Stimulated activated CD4-positive, alpha-beta T cell treated with anti-CD3 and anti-CD28 coated beads, TNF-alpha, amount 100 ng/mL, for 48 hours (primary cell): ENCODE measurements at regions not wholly inside any gene's neighbourhood (a gene's known extent, or its start where the extent isn't known, plus 50 kb on each side); places are given as distances from the start of the nearest gene placed in this dataset.

Experiments
- DNase-seq, 3 donors: peaks; one replicate each; pipeline ENCODE4 v3.0.0-alpha.2; 2020; ENCODE audit warnings: low read depth in 3 of 3

GRCh38 chr13:80037505-80037888, 303.4 kb downstream of the SPRY2 start:
- no peak for DNase-seq

DNA sequence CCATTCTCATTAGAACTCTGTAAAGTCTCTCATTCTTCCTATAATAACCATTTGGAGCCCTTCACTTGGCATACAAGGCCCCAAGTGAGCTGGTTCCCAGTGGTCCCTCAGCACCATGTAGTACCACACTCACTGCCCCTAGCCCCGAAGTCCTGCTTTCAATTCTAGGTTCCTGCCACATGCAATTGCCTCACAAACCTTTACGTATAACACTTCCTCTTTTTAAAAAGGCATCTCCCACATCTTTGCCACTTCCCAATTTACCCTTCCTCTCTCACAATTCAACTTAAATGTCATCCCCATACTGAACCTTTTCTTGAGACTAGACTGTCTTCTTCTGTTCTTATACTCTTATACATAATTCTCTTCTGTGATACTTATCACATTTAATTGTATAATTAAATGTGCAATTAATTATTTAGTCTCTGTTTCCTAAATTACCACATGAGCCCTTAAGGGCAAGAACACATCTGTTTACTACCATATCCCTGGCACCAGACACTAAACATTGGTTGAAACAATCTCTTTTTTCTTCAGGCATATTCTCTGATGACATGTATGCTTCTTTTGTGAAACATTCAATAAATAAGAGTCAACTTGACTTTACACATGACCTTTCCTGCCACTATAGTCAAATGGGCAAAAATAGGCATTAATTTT, 304.0 kb downstream of the SPRY2 start:
- no peak for DNase-seq

DNA sequence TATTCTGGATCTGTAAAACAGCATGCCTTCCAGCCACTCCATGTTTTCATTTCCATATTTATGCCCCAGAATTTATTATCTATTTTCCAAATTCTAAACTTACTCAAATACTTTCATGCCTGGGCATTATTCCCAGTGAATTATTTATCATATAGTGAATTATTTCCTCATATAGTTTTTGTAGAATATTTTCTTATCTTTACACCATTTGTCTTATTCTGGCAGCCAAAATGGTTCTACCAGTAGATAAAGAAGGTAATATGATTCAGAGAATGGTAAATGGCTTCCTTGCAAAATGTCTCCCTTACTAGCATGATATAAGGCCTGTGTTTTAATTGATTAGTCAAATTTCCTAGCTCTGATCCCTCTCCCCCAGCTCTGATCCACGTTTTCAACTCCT, 305.8 kb downstream of the SPRY2 start:
- no peak for DNase-seq

DNA sequence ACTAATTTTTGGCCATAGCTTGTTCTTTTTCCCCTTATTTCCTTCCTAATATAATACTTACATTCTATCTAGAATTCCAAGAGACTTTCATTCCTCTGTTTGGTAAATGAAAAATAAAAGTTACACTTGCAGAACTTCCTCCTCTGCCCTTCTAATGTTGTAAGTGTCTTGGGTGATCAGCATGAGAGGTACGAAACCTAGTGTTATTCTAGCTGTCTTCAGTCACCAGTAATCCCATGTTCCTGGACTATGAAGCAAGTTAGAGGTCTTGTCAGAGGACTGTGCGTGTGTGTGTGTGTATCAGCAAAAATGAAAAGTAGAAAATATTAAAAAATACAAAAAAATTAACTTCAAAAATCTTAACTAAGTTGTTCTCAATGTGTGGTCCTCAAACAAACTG, 307.0 kb downstream of the SPRY2 start:
- DNase-seq: no peak

GRCh38 chr13:80033286-80033685, 307.6 kb downstream of the SPRY2 start:
- DNase-seq: no peak

DNA sequence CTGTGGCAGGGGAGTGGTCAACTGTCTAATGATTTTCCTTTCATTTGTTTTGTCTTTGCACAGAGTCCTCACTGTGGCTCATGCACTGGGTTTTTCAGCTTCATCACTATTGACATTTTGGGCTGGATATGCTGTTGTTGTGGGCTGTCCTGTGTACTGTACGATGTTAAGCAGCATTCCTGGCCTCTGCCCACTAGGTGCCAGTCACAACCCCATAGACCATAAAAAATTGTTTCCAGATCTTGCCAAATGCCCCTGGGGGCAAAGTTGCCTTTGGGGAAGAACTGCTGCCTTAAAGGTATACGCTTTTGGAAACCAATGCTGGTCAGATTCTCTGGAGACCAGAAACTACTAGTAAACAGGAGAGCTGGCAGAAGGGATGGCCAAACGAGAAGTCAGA, 310.4 kb downstream of the SPRY2 start:
- DNase-seq: no peak

DNA sequence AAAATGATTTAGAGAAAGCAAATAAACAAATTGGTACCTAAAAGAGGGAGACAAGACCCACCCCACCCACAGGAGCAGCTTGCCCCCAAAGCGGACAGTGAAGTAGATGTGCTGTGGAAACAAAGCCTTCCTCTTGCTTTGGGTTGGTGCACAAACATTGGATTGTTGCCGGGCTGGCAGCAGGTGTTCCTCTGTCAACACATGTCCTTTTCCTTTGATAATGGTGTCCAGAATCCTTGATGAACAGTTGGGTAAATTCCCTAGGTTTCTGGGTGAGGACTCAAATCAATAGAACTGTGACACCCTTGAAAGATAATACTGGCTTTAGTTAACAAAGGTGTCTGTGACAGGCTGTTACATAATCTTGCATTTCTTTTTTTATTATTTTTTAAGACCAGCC, 311.8 kb downstream of the SPRY2 start:
- no peak for DNase-seq

- DNase-seq: no peak
Measured at GRCh38 chr13:80022146-80022545, 318.8 kb downstream of the SPRY2 start.

GRCh38 chr13:80012251-80012650, 328.7 kb downstream of the SPRY2 start:
- DNase-seq: no peak

- DNase-seq: no peak
Measured at GRCh38 chr13:80011448-80012212, 329.3 kb downstream of the SPRY2 start.

DNA sequence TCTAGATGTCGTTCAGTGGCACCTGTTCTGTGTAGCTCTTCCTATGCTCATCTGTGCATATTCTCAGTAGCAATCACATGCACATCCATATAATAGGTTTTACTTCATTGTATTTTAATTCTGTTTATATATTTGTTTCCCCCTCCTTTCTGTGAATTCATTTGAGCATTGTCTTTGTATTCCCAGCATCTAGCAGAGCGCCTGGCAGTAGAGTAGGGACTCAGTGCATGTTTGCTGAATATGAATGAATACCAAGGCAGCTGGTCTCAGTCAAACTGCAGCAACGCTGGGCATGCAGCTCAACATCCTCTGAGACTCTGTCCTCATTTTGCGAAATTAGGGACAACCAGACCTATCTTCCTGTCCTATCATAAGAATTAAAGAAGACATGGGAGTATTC, 330.1 kb downstream of the SPRY2 start:
- DNase-seq: no peak

DNA sequence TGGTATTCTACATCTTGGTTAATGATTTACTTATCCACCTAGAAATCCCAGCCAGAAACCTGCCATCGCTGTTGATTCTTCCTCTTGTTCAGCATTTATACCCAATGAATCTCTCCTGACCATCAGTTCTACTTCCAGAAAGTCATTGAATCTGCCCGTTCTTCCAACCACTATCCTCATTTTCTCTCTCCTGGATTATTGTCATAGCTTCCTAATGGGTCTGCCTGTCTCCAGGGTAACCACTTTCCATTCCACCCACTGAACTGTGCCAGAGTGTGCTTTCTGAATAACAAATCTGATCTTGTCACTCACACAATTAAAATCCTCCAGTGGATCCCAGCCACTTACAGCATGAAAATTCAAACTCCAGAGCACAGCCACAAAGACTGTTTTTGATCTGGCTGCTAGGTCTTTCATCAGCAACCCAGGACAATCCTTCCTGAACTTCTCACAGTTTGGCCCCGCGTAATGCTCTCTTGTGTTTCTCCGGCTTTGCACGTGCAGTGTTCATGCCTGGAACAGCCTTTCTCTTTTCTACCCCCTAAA, 330.6 kb downstream of the SPRY2 start:
- DNase-seq: no peak

DNA sequence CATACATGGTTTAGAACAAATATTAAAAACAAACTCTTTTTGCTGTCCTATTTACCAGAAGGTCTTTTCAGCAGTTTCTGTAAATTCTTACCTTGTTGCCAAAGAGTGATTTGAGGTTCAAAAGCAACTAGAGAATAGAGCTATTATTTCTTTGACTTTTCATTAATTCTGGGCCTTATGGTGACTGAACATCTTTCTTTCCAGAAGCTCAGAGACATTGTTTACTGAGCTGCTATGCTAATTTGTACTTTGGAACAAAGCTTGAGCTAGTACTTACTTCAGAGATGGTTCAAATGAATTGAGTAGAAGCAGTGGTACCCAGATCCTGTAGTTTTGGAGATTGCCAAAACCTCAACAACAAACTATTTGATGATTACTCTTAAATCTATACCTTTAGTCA, 331.2 kb downstream of the SPRY2 start:
- DNase-seq: no peak

GRCh38 chr13:80006940-80007339, 334.0 kb downstream of the SPRY2 start:
- no peak for DNase-seq

DNA sequence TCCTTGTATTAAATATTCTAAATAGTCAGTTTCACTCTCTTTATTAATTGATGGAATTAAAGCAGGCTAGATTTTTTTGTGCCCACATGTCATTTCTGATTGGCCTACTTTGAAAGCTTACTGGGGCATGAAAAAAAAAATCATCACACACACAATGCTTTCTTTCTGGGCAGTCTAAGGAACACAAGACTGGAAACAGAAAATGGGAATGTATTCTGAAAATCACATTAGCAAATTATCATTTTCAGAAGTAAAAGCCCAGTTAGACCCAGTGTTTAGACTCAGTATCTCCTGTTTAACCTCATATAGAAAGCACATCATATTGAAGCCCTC, 339.4 kb downstream of the SPRY2 start:
- DNase-seq: no peak

DNA sequence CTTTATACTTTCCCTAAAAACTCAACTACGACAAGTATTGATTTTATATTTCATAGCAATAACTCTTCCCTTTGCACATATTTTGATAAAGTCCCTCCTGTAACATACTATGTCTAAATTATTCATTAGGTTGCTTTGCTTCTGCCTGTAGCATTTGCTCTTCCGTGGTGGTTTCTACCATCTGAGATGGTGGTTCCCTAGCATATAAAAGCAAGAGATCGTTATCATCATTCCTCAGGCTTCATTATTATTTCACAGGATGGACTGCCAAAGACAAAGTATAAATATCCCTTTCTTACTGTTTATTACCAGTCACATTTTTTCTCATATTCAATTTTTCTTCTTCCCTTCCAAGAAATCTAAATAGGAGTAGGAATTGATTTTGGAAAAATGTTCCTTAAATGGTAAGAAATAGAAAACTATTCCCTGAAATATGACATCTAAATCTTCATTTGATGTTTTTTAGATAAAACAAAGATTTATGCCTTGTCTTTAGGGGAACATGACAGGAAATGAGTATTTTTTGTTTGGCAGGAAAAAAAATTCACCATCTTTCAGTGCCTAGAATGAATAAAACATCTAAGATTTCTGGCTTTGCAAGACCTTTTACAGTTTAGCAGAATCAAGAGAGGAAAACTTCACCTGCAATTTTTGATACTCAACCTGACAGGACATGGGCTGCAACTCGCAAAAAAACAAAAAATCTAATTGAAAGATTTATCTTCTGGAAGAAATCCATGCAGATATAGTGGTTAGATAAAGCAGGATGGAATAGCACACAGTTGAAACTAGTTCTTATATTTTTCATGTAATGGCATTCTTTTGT, 340.0 kb downstream of the SPRY2 start:
- no peak for DNase-seq

GRCh38 chr13:79999601-80000000, 341.3 kb downstream of the SPRY2 start:
- DNase-seq: no peak

GRCh38 chr13:79998381-79998880, 342.5 kb downstream of the SPRY2 start:
- DNase-seq: no peak

- no peak for DNase-seq
Measured at GRCh38 chr13:79997244-79997643, 343.7 kb downstream of the SPRY2 start.

DNA sequence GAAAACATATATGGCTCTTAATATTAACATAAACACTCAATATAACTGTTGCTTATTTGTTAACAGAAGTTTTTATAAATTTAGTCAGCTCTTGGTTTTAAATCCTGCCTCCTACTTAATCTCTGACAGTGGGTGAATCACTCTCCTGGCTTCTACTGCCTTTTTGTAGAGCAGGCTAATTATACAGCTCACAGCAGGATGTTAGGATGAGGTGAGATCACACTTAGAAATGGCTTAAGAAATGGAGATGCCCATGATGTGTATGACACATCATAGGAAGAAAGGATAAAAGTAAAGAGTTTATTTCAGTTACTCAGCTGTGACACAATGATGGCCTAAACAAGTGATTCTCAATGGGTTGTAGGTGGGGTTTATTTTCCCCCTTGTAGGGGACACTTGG, 345.6 kb downstream of the SPRY2 start:
- no peak for DNase-seq

- DNase-seq: no peak
Measured at GRCh38 chr13:79992111-79992510, 348.8 kb downstream of the SPRY2 start.

GRCh38 chr13:79990048-79990447, 350.9 kb downstream of the SPRY2 start:
- no peak for DNase-seq
